Umbilical cord (tissue), 1 donor: ENCODE measurements at regions not wholly inside any gene's neighbourhood (a gene's known extent, or its start where the extent isn't known, plus 50 kb on each side); places are given as distances from the start of the nearest gene placed in this dataset.
A peak's percentile ranks its signal among the peaks of the same experiment; 100 is the strongest.
"Not testable (repeated sequence)": the region's sequence is repeated elsewhere in the genome, so short reads cannot be mapped to it uniquely, and the experiment has no call there.

Experiments used
- DNase-seq: peaks from one replicate; pipeline ENCODE4 v3.0.0-alpha.2; 2015; ENCODE audit warnings: low spot score

DNA sequence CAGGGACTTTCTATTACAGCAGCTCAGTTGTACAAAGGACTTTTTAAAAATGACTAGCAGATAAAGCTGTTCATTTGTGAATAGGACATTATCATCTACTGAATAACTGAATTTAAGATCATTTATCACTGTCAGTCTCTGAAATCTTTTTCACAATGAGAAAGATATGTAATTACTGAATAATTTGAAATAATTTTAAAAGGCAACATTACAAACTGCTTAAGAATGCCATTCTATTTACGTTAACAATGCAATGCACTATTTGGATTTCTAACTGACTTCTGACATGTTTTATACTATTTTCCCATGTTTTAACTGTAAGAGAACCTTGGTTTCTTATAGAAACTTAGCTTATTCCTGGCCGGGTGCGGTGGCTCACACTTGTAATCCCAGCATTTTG, 2033.0 kb upstream of the PCDH20 start:
- no peak for DNase-seq

GRCh38 chr13:63446329-63446728, 2030.7 kb upstream of the PCDH20 start:
- DNase-seq: no peak

GRCh38 chr13:63444225-63444624, 2028.6 kb upstream of the PCDH20 start:
- not testable (repeated sequence) for DNase-seq

- DNase-seq: no peak
Measured at GRCh38 chr13:63438951-63439350, 2023.3 kb upstream of the PCDH20 start.

- no peak for DNase-seq
Measured at GRCh38 chr13:63436325-63436668, 2020.6 kb upstream of the PCDH20 start.

DNA sequence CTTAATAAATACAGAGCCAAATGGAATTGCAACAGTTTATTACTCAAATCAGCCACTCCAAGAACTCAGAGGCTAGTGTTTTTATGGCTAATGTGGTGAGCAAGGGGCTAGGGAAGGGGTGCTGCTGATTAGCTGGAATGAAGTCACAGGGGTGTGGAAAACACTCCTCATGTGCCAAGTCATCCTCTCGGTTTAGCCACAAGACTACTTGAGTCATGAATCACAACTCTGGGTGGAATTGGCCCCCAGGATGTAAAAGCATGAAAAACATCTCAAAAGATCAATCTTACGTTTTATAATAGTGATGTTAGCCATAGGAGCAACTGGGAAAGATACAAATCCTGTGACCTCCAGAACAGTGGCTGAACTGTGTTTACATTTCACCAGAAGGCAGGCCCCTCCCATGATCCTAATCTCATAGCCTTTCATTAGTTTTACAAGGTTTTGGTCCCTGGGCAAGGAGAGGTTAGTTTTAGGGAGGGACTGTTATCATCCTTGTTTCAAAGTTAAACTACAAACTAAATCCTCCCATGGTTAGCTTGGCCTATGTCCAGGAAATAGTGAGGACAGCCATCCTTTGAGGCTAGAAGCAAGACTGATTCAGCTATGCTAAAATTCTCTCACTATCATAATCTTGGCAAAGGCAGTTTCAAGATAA, 2020.1 kb upstream of the PCDH20 start:
- peak; percentile 91 for DNase-seq

DNA sequence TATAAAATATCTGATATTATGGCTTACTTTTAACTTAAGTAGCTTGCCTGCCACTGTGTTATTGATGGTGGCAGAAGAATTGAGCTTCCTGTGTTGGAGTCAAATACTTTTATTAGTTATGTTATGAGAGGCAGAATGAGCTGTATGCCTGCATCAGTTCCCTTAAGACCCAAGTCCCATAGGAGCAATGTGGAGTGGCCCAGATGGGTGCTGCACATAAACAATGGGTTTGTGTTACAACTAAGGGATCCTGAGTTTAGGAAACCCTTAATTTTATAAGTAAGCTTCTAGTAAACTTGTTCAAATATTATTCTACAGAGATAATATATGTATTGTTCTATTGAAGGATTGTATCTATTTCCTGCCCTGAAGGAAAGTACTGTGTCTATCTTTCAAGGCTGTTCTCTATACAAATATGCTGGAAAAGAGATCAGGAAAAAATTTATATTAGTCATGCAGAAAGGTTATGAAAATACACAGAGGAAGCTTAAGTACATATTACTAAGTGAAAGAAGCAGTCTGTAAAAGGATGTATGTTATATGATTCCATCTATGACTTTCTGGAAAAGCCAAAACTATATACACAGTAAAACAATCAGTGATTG, 2018.0 kb upstream of the PCDH20 start:
- DNase-seq: peak; percentile 62

- DNase-seq: no peak
Measured at GRCh38 chr13:63427170-63427569, 2011.5 kb upstream of the PCDH20 start.

- no peak for DNase-seq
Measured at GRCh38 chr13:63425131-63425530, 2009.5 kb upstream of the PCDH20 start.

DNA sequence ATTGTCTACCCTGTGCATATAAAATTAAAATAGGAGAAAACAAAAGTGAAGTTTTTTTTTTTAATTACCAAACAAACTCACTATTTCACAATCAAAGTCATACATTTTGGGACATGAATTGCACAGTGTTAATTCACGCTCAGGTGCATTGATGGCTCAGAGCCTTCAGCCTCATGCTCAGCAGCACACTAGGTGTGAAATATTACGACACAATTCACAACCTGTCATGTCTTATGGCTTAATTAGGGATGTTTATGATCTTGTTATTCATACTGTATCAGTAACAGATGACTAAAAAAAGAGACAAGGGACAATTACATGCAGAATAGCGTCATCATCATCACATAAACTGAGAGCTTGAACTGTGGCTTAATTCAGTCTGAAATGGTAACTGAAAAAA, 2005.5 kb upstream of the PCDH20 start:
- no peak for DNase-seq

GRCh38 chr13:63420685-63421084, 2005.0 kb upstream of the PCDH20 start:
- DNase-seq: no peak

GRCh38 chr13:63414247-63414646, 1998.6 kb upstream of the PCDH20 start:
- no peak for DNase-seq

DNA sequence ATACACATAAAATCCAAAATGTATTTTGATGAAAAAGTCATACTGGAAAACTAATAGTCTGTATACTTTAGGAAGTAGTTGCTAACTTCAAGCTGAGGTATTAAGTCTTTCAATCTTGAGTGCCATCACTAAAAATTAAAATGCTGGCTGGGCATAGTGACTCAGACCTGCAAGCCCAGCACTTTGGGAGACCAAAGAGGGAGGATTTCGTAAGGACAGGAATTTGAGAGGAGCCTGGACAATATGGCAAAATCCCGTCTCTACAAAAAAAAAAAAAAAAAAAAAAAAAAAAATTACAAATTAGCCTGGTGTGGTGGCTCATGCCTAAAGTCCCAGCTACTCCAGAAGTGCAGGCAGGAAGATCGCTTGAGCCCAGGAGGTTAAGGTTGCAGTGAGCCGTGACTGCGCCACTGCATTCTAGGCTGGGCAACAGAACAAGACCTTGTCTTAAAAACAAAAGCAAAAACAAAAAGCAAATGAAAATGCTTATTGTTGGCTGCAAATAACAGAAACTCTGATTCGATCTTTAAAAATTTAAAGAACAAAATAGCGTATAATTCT, 1994.2 kb upstream of the PCDH20 start:
- no peak for DNase-seq

- peak; percentile 67 for DNase-seq
Measured at GRCh38 chr13:63408331-63409189, 1992.9 kb upstream of the PCDH20 start.

DNA sequence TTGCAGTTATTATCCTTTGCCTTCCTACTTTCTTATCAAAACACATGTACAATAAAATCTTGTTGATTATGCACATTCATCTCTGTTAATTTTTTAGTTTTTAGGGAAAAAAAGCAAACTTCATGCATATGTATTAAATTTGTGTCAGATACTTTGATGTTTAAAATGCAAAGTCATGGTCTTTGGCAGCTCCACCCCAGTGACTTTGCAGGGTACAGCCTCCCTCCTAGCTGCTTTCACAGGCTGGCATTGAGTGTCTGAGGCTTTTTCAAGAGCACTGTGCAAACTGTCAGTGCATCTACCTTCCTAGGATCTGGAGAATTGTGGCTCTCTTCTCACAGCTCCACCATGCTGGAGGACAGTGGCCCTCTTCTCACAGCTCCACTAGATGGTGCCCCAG, 1988.1 kb upstream of the PCDH20 start:
- DNase-seq: no peak

DNA sequence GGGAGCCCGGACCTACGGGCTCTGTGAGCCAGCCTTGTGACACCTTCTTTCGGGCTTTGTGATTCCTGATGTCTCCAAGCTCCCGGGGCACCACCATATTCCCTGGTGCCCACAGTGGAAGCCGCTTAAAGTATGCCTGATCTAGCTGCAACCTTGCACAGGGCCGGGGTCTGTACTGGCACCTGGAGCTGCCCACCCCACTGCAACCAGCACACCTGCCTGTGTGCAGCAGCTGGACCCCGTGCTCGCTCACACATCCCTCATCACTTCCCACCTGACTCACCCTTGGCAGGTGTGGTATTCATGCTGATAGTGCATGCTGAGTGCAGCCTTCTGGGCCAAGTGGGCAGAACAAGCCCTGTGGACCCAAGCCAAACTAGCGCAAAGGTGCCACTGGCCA, 1981.1 kb upstream of the PCDH20 start:
- no peak for DNase-seq

- no peak for DNase-seq
Measured at GRCh38 chr13:63393112-63393511, 1977.5 kb upstream of the PCDH20 start.

GRCh38 chr13:63389756-63390155, 1974.1 kb upstream of the PCDH20 start:
- DNase-seq: no peak

GRCh38 chr13:63381078-63381859, 1965.6 kb upstream of the PCDH20 start:
- no peak for DNase-seq

- DNase-seq: no peak
Measured at GRCh38 chr13:63377986-63378385, 1962.3 kb upstream of the PCDH20 start.

DNA sequence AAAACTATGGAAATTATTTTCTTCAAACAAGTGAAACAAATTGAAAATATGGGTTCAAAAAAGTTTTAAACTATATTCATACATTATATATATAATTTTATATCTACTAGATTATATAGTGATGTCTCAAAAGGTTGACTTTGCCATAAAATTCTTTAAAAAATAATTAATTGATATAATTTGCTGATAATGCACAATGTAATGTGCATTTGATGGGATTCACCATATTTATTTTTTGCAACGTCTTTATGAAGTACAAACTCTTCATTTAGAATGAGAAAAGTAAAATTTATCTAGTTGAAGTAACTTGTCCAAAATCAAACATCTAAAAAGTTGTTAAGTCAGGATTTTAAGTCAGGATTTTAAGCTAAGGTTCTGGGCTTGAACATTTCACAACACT, 1954.5 kb upstream of the PCDH20 start:
- no peak for DNase-seq
